HEK293T (cell line): ENCODE measurements at regions not wholly inside any gene's neighbourhood (a gene's known extent, or its start where the extent isn't known, plus 50 kb on each side); places are given as distances from the start of the nearest gene placed in this dataset.

Experiments used
- BHLHE40 ChIP-seq: fragments of 450-650 bp; IDR thresholded peaks from 2 replicates; pipeline ENCODE4 v1.6.1; 2016; ENCODE audit warnings: mild to moderate bottlenecking, moderate library complexity, borderline replicate concordance
- ELF4 ChIP-seq: fragments of 450-650 bp; IDR thresholded peaks from 2 replicates; pipeline ENCODE4 v1.6.1; 2017; ENCODE audit warnings: antibody characterized with exemption
- FOXK2 ChIP-seq: fragments of 450-650 bp; IDR thresholded peaks from 2 replicates; pipeline ENCODE4 v1.6.1; 2016; ENCODE audit warnings: mild to moderate bottlenecking
- FOXM1 ChIP-seq: fragments of 450-650 bp; IDR thresholded peaks from 2 replicates; pipeline ENCODE4 v1.6.1; 2017; ENCODE audit warnings: mild to moderate bottlenecking, borderline replicate concordance
- HDGF ChIP-seq: fragments of 450-650 bp; IDR thresholded peaks from 2 replicates; pipeline ENCODE4 v1.6.1; 2017; ENCODE audit warnings: antibody characterized with exemption, borderline replicate concordance
- NFRKB ChIP-seq: fragments of 450-650 bp; IDR thresholded peaks from 2 replicates; pipeline ENCODE4 v1.6.1; 2016; ENCODE audit warnings: mild to moderate bottlenecking, moderate library complexity
- SP1 ChIP-seq: fragments of 450-650 bp; IDR thresholded peaks from 2 replicates; pipeline ENCODE4 v1.6.1; 2017

DNA sequence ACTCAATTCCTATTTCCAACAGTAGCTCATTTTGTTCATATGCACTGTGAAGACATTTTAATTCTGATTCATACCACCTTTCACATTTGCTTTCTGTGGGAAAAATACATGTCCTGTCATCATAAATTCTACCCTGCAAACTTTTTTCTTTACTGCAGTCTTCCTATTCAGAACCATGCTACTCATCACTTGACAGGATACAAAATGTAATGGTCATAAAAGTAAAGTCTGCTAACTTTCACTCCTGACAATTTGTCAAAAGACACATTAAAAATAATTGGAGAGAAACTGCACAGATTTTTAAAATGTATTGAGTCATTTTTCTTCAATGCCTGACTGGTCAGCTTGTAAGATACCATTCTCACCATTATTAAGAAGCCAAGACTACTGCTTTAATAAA lies 1817.1 kb downstream of the BRINP3 start:
- TF ChIP-seq NFRKB (no peak), SP1 (no peak), ELF4 (no peak), HDGF (no peak), BHLHE40 (no peak), FOXM1 (no peak), FOXK2 (no peak)
